ENCODE measurements at regions not wholly inside any gene's neighbourhood (a gene's known extent, or its start where the extent isn't known, plus 50 kb on each side); places are given as distances from the start of the nearest gene placed in this dataset.

DNA sequence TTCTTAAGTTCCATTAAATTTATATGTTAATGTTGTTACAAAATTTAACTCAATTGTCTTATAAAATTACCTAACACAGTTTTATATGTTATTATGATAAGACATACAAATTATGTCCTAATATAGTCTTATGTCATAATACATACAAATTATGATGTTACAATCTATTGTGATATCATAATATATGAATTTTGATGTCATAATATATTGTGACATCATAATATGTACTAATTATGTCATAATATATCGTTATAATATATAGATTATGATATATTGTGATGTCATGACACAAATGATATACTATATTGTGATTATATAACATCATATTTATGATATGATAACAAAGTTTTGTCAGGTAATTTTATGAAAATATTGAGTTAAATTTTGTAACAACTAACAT, 1789.6 kb downstream of the TP53TG3F start:
- Mint-ChIP-seq H3K27me3 (no peaks in the 10 kb centered on the region), H3K9me3 (peaks cover 4 to 5% (median 5%) of the 10 kb centered on the region in 3 donors), H3K4me1 (no peaks in the 10 kb centered on the region), H3K4me3 (no peak overlapping the region), H3K36me3 (peaks cover 2% of the 10 kb centered on the region), H3K27ac (no peak overlapping the region)

DNA sequence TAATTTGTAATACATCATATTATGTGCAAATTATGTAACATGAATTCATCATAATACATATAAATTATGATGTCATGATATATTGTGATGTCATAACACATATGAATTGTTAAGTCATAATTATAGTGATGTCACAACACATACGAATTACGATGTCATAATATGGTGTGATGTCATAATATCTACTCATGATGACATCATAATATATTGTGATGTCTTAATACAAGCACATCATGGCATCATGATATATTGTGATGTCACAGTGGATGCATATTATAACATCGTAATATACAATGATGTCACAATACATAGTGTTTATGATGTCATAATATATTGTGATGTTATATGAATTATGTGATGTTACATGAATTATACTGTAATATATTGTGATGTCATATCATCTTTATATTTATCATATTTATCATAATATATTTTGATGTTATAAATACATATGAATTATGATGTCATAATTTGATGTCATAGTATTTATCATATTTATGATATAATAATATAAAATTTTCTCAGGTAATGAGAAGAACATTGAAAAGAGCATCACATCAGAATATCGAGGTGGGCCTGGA, 1793.0 kb downstream of the TP53TG3F start:
- H3K27me3 Mint-ChIP-seq: no peaks in the 10 kb centered on the region
- H3K4me1 Mint-ChIP-seq: no peaks in the 10 kb centered on the region
- peaks cover 2% of the 10 kb centered on the region for H3K36me3 Mint-ChIP-seq
- H3K9me3 Mint-ChIP-seq: peaks cover 6 to 13% (median 8%) of the 10 kb centered on the region in 3 donors
- H3K4me3 Mint-ChIP-seq: no peak overlapping the region
- no peak overlapping the region for H3K27ac Mint-ChIP-seq

DNA sequence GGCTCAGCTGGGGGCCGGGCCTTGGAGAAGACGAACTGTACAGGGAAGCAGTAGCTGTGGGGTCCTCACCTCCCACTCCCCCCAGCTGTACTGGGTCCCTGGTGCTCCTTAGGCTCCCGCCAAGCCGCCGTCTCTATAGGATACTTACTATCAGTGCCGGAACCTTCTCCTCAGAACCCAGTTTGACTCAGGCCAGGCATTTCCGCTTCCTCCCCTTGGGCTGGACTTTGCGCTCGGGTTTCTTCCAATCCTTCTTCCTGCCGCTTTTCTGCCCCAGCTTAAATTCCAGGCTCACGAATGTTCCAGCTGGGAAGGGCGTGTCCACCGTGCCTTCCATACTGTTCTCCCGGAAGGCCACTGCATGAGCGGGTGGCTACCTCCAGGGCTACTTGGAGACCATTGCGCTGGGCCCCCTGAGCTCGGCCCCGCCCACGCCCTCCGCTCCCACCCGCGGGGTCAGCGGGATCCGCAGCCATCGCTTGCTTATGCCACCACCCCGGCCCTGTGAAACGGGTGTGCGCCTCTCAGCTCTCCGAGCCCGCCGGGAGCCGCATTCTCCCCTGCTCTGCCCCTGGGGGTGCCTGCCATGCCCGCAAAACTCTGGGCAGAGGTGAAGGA, 1795.9 kb downstream of the TP53TG3F start:
- peaks cover 8 to 17% (median 16%) of the 10 kb centered on the region in 3 donors for H3K9me3 Mint-ChIP-seq
- H3K27ac Mint-ChIP-seq: no peak overlapping the region
- no peaks in the 10 kb centered on the region for H3K27me3 Mint-ChIP-seq
- no peak overlapping the region for H3K4me3 Mint-ChIP-seq
- H3K36me3 Mint-ChIP-seq: peaks cover 4% of the 10 kb centered on the region
- no peaks in the 10 kb centered on the region for H3K4me1 Mint-ChIP-seq

DNA sequence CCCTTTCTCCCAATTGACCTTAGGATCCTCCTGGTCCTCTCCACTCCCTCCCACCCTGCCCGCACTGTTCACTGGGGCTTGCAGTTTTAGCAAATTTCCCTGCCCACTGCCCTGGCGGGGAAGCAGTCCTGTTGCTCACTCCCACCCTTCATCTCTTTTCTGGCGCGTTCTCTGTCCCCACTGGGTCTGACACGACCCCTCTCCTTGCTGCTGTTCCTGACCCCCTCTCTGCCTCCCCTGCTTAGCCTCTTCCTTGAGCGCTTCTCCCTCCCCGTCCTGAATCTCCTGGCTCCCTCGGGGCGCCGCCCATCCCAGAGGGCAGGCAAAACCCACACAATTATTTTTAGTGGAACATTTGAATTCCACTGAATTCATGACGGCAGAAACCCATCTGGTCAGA, 1796.4 kb downstream of the TP53TG3F start:
- no peak overlapping the region for H3K4me3 Mint-ChIP-seq
- H3K36me3 Mint-ChIP-seq: peaks cover 4% of the 10 kb centered on the region
- H3K4me1 Mint-ChIP-seq: no peaks in the 10 kb centered on the region
- H3K27me3 Mint-ChIP-seq: no peaks in the 10 kb centered on the region
- peaks cover 8 to 17% (median 16%) of the 10 kb centered on the region in 3 donors for H3K9me3 Mint-ChIP-seq
- peak overlapping the region in 1 of 3 donors; percentile 81 for H3K27ac Mint-ChIP-seq

DNA sequence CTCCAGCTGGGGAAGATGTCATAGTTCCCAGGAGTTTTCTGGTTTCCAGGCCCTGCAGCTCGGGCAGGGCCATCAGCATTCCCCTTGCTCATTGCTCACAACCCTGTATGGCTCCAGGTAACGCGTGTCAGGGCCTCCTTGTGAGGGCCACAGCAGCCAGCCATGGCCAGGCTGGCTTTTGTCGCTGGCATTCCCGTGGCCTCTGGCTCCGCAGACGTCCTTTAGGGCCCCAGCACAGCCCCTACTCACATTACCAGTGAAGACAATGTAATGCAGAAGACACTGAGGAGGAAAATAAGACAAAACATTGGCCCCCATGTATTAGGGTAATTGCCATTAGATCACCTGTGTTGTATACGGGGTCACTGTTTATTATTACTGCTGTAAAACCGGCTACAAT, 1799.0 kb downstream of the TP53TG3F start:
- Mint-ChIP-seq H3K4me3 (no peak overlapping the region), H3K9me3 (peaks cover 5 to 21% (median 11%) of the 10 kb centered on the region in 3 donors), H3K27me3 (no peaks in the 10 kb centered on the region), H3K27ac (no peak overlapping the region), H3K36me3 (peaks cover 2% of the 10 kb centered on the region), H3K4me1 (no peaks in the 10 kb centered on the region)

DNA sequence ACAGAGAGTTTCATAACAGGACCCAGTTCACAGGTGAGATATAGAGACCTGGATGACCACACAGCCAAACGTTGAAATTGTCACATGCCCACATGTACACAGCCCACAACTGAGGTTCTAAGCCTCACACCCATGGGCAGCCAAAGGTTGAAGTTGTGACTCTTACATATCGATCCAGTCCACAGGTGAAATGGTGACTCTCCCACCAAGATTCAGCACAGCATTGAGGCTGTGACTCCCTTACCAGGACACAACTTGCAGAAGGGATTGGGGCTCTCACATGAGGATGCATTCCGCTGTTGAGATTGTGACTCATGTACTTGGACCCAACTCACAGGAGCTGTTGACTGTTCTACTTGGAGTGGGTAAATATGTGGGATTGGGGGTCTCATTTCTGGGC, 1836.4 kb downstream of the TP53TG3F start:
- no peaks in the 10 kb centered on the region for H3K36me3 Mint-ChIP-seq
- H3K4me1 Mint-ChIP-seq: no peaks in the 10 kb centered on the region
- peaks cover 0 to 21% (median 2%) of the 10 kb centered on the region in 3 donors for H3K9me3 Mint-ChIP-seq
- no peak overlapping the region for H3K4me3 Mint-ChIP-seq
- H3K27me3 Mint-ChIP-seq: no peaks in the 10 kb centered on the region
- H3K27ac Mint-ChIP-seq: no peak overlapping the region

DNA sequence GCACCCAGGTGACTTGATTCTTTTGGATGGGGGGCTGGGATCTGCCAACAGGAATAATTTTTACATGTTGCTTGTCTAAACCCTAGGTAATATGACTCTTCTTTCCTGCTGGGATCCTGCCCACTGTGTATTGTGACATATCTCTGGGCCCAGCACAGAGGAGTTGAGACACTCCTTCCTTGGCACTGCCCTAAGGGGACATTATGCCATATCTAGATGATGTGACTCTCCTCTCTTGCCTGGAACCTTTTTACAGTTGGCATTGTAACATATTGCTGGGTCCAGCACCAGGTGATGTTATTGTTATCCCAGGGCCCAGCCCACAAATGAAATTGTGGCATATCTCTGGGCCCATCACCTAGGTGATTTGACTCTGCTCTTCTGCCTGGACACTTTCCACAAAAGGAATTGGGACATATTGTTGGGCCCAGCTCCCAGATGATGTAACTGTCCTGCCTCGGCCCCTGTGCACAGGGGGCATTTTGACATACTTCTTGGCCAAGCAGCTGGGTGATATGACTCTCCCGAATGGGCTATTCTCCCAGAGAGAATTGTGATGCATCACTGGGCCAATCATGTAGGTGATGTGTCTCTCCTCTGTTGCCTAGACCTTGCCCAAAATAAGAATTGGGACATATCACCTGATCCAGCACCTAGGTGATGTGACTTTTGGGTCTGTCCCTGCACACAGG, 1837.7 kb downstream of the TP53TG3F start:
- Mint-ChIP-seq H3K27ac (no peak overlapping the region), H3K4me3 (no peak overlapping the region), H3K4me1 (no peaks in the 10 kb centered on the region), H3K27me3 (no peaks in the 10 kb centered on the region), H3K9me3 (peaks cover 0 to 21% (median 2%) of the 10 kb centered on the region in 3 donors), H3K36me3 (no peaks in the 10 kb centered on the region)

DNA sequence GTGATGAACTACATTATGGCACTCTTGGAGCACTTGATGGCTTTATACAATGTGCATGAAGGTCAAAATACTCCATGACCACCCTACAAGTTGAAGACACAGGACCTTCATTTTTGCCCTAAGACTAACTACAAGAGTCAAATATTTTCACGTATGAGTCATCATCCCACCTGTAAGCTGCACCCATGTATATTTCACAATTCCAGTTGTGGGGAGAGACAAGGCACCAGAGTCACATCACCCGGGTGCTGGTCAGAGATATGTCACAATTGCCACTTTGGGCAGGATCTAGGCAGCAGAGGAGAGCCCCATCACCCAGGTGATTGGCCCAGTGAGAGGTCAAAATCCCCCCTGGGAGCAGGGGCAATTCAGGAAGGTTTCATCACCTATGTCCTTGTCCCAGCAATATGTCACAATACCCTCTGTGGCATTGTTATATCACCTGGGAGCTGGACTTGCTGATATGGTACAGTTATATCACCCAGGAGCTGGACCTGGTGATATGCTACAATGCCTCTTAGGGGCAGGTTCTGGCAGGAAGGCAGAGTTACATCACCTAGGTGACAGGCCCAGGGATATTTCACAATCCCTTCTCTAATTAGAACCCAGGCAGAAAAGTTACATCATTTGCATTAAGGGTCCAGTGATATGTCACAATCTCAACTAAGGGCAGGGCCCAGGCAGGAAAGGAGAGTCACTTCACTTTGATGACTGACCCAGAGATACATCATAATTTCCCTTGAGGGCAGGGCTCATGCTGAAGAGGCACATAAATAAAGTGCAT, 1839.2 kb downstream of the TP53TG3F start:
- no peak overlapping the region for H3K4me3 Mint-ChIP-seq
- no peak overlapping the region for H3K27ac Mint-ChIP-seq
- no peaks in the 10 kb centered on the region for H3K27me3 Mint-ChIP-seq
- H3K36me3 Mint-ChIP-seq: no peaks in the 10 kb centered on the region
- no peaks in the 10 kb centered on the region for H3K4me1 Mint-ChIP-seq
- peaks cover 2 to 21% (median 2%) of the 10 kb centered on the region in 3 donors for H3K9me3 Mint-ChIP-seq

DNA sequence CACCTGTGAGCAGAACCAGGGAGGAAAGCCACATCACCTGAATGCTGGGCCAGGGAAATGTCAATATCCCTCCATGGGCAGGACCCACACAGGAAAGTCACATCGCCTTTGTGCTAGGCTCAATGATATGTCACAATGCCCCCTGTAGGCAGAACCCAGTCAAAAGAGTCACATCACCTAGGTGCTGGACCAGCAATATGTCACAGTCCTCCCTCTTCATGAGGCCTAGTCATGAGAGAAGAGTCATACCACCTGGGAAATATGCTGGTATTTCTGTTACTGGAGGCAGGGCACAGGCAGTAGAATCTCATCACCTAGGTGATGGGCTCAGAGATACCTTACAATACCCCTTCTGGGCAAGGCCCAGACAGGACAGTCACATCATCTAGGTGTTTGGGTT, 1843.4 kb downstream of the TP53TG3F start:
- H3K36me3 Mint-ChIP-seq: peaks cover 3% of the 10 kb centered on the region
- no peaks in the 10 kb centered on the region for H3K27me3 Mint-ChIP-seq
- H3K9me3 Mint-ChIP-seq: peaks cover 5 to 26% (median 8%) of the 10 kb centered on the region in 3 donors
- H3K27ac Mint-ChIP-seq: no peak overlapping the region
- H3K4me3 Mint-ChIP-seq: no peak overlapping the region
- no peaks in the 10 kb centered on the region for H3K4me1 Mint-ChIP-seq

DNA sequence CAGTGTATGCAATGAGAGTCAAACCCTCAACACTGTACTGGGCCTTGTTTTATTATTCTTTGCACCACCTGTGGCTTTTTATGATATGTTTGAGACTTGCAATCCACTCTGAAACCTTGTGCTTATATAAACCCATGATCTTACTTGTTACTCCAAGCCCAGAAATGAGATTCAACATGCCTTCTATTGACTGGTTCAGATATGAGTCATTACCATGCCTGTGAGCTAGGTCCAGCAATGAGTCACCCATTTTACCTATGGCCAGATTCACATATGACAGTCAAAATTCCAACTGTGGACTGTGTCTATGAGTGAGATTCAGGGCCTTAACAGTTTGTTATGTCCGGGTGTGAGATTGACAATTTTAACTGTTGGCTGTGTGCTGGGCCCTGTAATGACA, 1846.1 kb downstream of the TP53TG3F start:
- Mint-ChIP-seq H3K4me1 (no peaks in the 10 kb centered on the region), H3K9me3 (peaks cover 7 to 21% (median 9%) of the 10 kb centered on the region in 3 donors), H3K27ac (no peak overlapping the region), H3K27me3 (no peaks in the 10 kb centered on the region), H3K36me3 (peaks cover 3% of the 10 kb centered on the region), H3K4me3 (no peak overlapping the region)

DNA sequence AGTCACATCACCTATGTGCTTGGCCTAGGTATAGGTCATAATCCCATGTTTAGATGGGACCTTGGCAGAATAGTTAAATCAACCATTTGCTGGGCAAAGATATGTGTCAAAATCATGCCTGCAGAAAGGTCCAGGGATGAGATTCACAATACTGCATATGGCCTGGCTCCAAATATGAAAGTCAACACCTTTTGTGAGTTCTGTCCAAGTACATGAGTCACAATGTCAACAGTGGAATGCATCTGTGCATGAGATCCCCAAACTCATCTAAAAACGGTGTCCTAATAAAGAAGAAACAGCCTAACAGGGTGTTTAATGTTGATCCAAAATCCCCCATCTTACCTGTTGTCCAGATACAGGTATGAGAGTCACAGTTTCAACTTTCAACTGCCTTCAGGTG, 1847.5 kb downstream of the TP53TG3F start:
- no peak overlapping the region for H3K27ac Mint-ChIP-seq
- peaks cover 7 to 17% (median 8%) of the 10 kb centered on the region in 3 donors for H3K9me3 Mint-ChIP-seq
- no peaks in the 10 kb centered on the region for H3K4me1 Mint-ChIP-seq
- H3K27me3 Mint-ChIP-seq: no peaks in the 10 kb centered on the region
- no peak overlapping the region for H3K4me3 Mint-ChIP-seq
- H3K36me3 Mint-ChIP-seq: peaks cover 3% of the 10 kb centered on the region

DNA sequence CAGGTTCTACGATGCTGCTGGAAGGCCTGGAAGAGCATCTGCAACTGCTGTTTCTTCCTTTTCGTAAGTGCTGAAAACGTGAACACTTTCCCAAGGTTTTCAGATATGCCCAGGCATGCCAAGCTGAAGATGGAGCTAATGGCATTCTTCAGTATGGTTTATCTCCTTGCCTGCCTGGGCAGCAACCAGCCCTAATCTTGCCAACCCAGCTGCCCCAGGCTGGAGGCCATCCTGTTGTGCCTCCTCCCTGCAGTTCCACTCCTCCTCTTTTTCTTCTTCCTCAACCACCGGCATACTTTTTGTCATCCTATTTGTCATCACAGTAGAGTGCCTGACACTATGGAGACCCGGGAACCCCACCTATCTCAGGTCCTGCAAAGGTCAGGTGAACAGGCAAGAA, 1849.3 kb downstream of the TP53TG3F start:
- H3K4me1 Mint-ChIP-seq: no peaks in the 10 kb centered on the region
- H3K4me3 Mint-ChIP-seq: no peak overlapping the region
- peaks cover 3% of the 10 kb centered on the region for H3K36me3 Mint-ChIP-seq
- no peaks in the 10 kb centered on the region for H3K27me3 Mint-ChIP-seq
- H3K27ac Mint-ChIP-seq: no peak overlapping the region
- peaks cover 7 to 25% (median 12%) of the 10 kb centered on the region in 3 donors for H3K9me3 Mint-ChIP-seq

DNA sequence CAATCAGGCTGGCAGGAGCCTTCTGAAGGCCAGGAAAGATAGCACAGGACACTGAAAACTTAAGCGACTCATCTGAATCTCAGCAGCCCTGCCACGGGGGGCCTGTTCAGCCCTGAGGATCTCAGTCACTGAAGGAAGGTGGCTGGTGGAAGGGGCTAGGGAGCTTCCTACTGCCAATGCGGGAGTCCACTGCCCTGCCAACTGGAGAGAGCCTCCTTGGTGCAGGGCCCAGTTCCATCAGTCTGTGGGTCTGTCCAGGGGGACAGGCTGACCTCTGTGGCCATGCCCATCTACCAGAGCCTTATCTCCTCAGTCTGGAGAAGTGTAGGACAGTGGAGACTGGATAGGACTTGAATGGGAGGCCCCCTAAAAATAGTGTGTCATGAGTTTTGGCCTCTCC, 1851.6 kb downstream of the TP53TG3F start:
- Mint-ChIP-seq H3K9me3 (peaks cover 9 to 21% (median 9%) of the 10 kb centered on the region in 3 donors), H3K36me3 (no peaks in the 10 kb centered on the region), H3K4me1 (no peaks in the 10 kb centered on the region), H3K4me3 (no peak overlapping the region), H3K27ac (no peak overlapping the region), H3K27me3 (no peaks in the 10 kb centered on the region)

DNA sequence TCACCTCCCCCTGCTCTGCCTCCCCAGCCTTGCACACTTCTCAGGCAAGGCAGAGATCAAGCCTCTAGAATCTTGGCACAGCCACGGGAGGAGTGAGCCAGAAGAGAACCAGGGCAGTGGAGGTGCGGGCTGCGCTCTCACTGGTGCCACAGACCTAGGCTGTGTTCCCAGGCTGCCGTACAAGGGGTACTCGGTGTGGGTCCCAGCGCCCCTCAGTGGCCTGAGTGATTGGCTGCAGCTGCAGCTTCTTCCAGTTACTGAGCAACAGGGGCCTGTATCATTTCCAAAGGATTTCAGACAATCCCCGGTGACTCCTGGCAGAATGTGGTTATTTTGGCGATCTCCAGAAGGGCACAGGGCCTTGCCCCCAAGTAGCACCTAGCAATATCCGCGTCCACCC, 1852.1 kb downstream of the TP53TG3F start:
- H3K27me3 Mint-ChIP-seq: no peaks in the 10 kb centered on the region
- H3K4me1 Mint-ChIP-seq: no peaks in the 10 kb centered on the region
- H3K27ac Mint-ChIP-seq: no peak overlapping the region
- no peaks in the 10 kb centered on the region for H3K36me3 Mint-ChIP-seq
- H3K4me3 Mint-ChIP-seq: no peak overlapping the region
- H3K9me3 Mint-ChIP-seq: peaks cover 8 to 16% (median 9%) of the 10 kb centered on the region in 3 donors

DNA sequence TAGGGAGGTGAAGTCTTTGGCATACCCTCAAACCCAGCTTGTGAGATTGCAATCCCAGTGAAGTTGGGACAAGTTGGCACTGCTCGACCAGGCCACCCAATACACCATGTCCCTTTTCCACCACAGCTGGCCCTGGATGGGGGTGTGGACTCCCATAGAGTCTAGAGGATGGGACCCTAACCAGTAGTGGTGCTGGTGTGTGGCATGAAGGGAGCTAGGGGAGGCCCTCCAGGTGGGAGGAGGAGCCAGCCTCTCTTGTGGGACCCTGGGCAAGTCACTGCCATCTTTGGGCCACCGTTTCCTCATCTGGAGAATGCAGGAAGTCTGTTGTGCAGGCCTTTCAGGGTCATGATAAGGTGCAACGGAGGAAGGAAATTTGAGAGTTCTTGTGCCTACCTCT, 1854.9 kb downstream of the TP53TG3F start:
- Mint-ChIP-seq H3K36me3 (no peaks in the 10 kb centered on the region), H3K9me3 (peaks cover 7 to 12% (median 10%) of the 10 kb centered on the region in 3 donors), H3K4me3 (no peak overlapping the region), H3K27me3 (no peaks in the 10 kb centered on the region), H3K27ac (no peak overlapping the region), H3K4me1 (no peaks in the 10 kb centered on the region)

Measured in IgD-negative memory B cell (primary cell).